Vagina (tissue), 2 donors: ENCODE measurements at regions not wholly inside any gene's neighbourhood (a gene's known extent, or its start where the extent isn't known, plus 50 kb on each side); places are given as distances from the start of the nearest gene placed in this dataset.

ENCODE experiments used
- CTCF ChIP-seq, 3 experiments: fragments of 450-650 bp in 2 of 3; fragments of 200-600 bp in 1 of 3; sonication (generic) in 1 of 3; IDR thresholded peaks; one replicate each; pipeline ENCODE4 v1.5.1; 2017 to 2019; ENCODE audit warnings: antibody characterized with exemption in 3 of 3, mild to moderate bottlenecking in 2 of 3, moderate library complexity in 2 of 3
- POLR2A ChIP-seq, 2 donors: fragments of 450-650 bp; IDR thresholded peaks; one replicate each; pipeline ENCODE4 v1.6.1; 2017; ENCODE audit warnings: antibody characterized with exemption in 2 of 2, mild to moderate bottlenecking in 2 of 2, moderate library complexity in 2 of 2

- TF ChIP-seq CTCF (IDR thresholded peaks at IDR 0.05) (no peak), POLR2A (IDR thresholded peaks at IDR 0.05) (no peak)
Measured at GRCh38 chr13:66009241-66009640, 1220.9 kb downstream of the PCDH9 start.
